HFFc6 (cell line): ENCODE measurements at regions not wholly inside any gene's neighbourhood (a gene's known extent, or its start where the extent isn't known, plus 50 kb on each side); places are given as distances from the start of the nearest gene placed in this dataset.
"Not testable (repeated sequence)": the region's sequence is repeated elsewhere in the genome, so short reads cannot be mapped to it uniquely, and the experiment has no call there.

Experiments used
- DNase-seq: peaks from one replicate; pipeline ENCODE4 v3.0.0-alpha.2; 2018
- H3K27ac Mint-ChIP-seq: 2 replicates; pipeline ENCODE4 v1.8.0; 2020; ENCODE audit warnings: mild to moderate bottlenecking, mixed read lengths
- H3K27me3 Mint-ChIP-seq: 2 replicates; pipeline ENCODE4 v1.8.0; 2021; ENCODE audit warnings: mild to moderate bottlenecking, moderate library complexity, mixed read lengths; ENCODE audit not compliant: insufficient read depth
- H3K36me3 Mint-ChIP-seq: 2 replicates; pipeline ENCODE4 v1.8.0; 2021; ENCODE audit warnings: low read depth, mixed read lengths
- H3K4me1 Mint-ChIP-seq: 2 replicates; pipeline ENCODE4 v1.8.0; 2020; ENCODE audit warnings: low read depth, mixed read lengths
- H3K4me3 Mint-ChIP-seq: 2 replicates; pipeline ENCODE4 v1.8.0; 2020; ENCODE audit warnings: mild to moderate bottlenecking, moderate library complexity, mixed read lengths
- H3K9me3 Mint-ChIP-seq: 2 replicates; pipeline ENCODE4 v1.8.0; 2020; ENCODE audit warnings: mild to moderate bottlenecking, mixed read lengths
- TF ChIP-seq, protein P1 (sequence below): fragments of 200-600 bp; sonication (generic); IDR thresholded peaks from 2 replicates; pipeline ENCODE4 v1.5.0; 2021; ENCODE audit warnings: antibody characterized with exemption, mild to moderate bottlenecking

GRCh38 chr1:37358992-37359391, 115.4 kb upstream of the ZC3H12A start:
- Mint-ChIP-seq H3K27ac (no peak overlapping the region), H3K27me3 (peaks cover 1% of the 10 kb centered on the region; the same call in 1 of the 2 replicates), H3K4me3 (no peak overlapping the region), H3K36me3 (no peaks in the 10 kb centered on the region), H3K4me1 (no peaks in the 10 kb centered on the region), H3K9me3 (peaks cover 48% of the 10 kb centered on the region)
- DNase-seq: no peak
- TF ChIP-seq, protein P1, sequence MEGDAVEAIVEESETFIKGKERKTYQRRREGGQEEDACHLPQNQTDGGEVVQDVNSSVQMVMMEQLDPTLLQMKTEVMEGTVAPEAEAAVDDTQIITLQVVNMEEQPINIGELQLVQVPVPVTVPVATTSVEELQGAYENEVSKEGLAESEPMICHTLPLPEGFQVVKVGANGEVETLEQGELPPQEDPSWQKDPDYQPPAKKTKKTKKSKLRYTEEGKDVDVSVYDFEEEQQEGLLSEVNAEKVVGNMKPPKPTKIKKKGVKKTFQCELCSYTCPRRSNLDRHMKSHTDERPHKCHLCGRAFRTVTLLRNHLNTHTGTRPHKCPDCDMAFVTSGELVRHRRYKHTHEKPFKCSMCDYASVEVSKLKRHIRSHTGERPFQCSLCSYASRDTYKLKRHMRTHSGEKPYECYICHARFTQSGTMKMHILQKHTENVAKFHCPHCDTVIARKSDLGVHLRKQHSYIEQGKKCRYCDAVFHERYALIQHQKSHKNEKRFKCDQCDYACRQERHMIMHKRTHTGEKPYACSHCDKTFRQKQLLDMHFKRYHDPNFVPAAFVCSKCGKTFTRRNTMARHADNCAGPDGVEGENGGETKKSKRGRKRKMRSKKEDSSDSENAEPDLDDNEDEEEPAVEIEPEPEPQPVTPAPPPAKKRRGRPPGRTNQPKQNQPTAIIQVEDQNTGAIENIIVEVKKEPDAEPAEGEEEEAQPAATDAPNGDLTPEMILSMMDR: no peak

DNA sequence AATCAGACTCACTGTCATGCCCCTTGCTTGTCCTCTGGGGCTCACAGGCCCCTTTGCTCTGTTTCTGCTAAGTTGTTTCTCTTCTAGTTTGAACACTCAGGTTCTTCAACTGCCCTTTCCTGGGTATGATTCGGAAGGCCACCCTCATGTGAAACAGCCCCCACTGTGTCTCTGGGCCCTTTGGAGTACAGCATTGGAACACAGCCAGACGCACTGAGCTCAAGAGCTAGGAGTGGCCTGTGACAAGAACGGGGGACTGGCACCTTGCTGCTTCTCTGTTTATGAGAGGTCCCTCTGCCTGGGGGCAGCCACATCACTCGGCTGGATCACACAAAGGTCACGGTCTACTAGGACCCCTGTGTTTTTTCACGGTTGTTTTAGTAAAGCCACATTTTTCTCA, 114.4 kb upstream of the ZC3H12A start:
- no peak overlapping the region for H3K4me3 Mint-ChIP-seq
- DNase-seq: no peak
- no peak overlapping the region for H3K27ac Mint-ChIP-seq
- TF ChIP-seq, protein P1: no peak
- no peaks in the 10 kb centered on the region for H3K36me3 Mint-ChIP-seq
- no peaks in the 10 kb centered on the region for H3K4me1 Mint-ChIP-seq
- H3K27me3 Mint-ChIP-seq: peaks cover 1% of the 10 kb centered on the region; the same call in 1 of the 2 replicates
- H3K9me3 Mint-ChIP-seq: peaks cover 51% of the 10 kb centered on the region

DNA sequence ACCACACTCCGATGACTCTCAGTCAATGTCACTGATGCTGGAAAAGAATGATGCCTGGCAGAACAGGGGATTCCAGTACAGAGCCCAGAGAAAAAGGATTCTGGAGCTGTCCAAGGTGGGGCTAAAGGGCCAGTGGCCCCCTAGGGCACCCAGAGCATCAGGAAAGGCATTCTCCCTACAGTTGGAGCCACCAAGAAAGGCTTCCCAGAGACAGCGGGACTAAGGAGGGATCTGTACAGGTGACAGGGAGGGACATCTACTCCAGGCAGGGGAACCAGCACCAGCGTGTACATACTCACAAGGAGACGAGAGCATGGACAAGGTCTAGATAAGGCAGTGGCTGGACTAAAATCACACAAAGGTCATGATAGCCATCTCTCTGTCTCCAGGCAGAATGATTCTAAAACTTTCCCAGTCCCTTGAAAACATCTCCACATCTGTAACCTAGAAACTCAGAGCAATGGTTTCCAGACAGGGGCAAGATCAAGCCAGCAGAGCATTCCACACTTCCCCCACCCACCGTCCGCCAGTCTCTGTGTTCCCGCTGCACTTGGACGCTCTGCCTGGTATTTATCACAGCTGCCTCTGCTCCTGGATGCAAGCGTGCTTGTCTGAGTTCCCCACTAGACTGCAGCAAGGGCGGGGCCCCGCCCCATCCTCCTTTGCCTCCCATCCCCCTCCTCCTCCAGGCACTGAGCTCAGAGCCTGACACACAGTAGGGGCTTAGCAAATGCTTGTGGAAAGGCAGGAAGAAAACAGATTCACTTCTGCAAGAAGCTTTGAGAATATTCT, 111.6 kb upstream of the ZC3H12A start:
- H3K4me3 Mint-ChIP-seq: no peak overlapping the region
- no peaks in the 10 kb centered on the region for H3K36me3 Mint-ChIP-seq
- peaks cover 59% of the 10 kb centered on the region for H3K9me3 Mint-ChIP-seq
- H3K4me1 Mint-ChIP-seq: no peaks in the 10 kb centered on the region
- peaks cover 1% of the 10 kb centered on the region; the same call in 1 of the 2 replicates for H3K27me3 Mint-ChIP-seq
- TF ChIP-seq, protein P1: no peak
- H3K27ac Mint-ChIP-seq: no peak overlapping the region
- no peak for DNase-seq

GRCh38 chr1:37363535-37363934, 110.8 kb upstream of the ZC3H12A start:
- H3K9me3 Mint-ChIP-seq: peaks cover 56% of the 10 kb centered on the region
- peaks cover 1% of the 10 kb centered on the region; the same call in 1 of the 2 replicates for H3K27me3 Mint-ChIP-seq
- H3K27ac Mint-ChIP-seq: no peak overlapping the region
- no peak overlapping the region for H3K4me3 Mint-ChIP-seq
- TF ChIP-seq, protein P1: no peak
- H3K4me1 Mint-ChIP-seq: no peaks in the 10 kb centered on the region
- H3K36me3 Mint-ChIP-seq: no peaks in the 10 kb centered on the region
- no peak for DNase-seq

GRCh38 chr1:37368665-37369315, 105.6 kb upstream of the ZC3H12A start:
- H3K9me3 Mint-ChIP-seq: peaks cover 28% of the 10 kb centered on the region
- H3K4me1 Mint-ChIP-seq, H3K27me3 Mint-ChIP-seq, H3K4me3 Mint-ChIP-seq, H3K36me3 Mint-ChIP-seq, H3K27ac Mint-ChIP-seq, DNase-seq: not testable (repeated sequence)

DNA sequence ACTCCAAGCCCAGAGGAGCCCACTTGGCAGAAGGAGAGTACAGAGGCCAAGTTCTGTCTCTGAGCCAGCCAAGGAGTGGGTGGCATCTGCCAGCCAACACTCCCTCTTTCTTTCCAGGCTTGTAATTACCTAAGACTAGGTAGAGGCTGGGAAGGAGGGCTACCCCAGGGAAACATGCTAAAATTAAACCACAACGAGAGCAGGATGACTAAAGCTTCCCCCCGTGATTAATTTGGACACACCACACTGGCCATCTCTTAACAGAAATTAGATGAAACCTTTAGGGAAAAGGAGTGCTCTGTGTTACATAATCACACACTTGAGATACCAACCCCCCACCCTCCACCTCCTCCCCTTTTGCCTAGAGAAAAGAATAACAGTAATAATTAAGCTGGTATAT, 102.1 kb upstream of the ZC3H12A start:
- TF ChIP-seq, protein P1: no peak
- no peak overlapping the region for H3K27ac Mint-ChIP-seq
- no peak overlapping the region for H3K4me3 Mint-ChIP-seq
- H3K4me1 Mint-ChIP-seq: no peaks in the 10 kb centered on the region
- H3K36me3 Mint-ChIP-seq: no peaks in the 10 kb centered on the region
- H3K27me3 Mint-ChIP-seq: peaks cover 2% of the 10 kb centered on the region; the same call in 1 of the 2 replicates
- no peak for DNase-seq
- peaks cover 23% of the 10 kb centered on the region for H3K9me3 Mint-ChIP-seq
